Muscle of leg (tissue), 3 donors: ENCODE measurements at regions not wholly inside any gene's neighbourhood (a gene's known extent, or its start where the extent isn't known, plus 50 kb on each side); places are given as distances from the start of the nearest gene placed in this dataset.

Experiments used
- DNase-seq: peaks from one replicate; pipeline ENCODE4 v3.0.0; 2013
- H3K27ac ChIP-seq: one replicate; pipeline ENCODE4 v1.5.1; 2013; ENCODE audit warnings: mild to moderate bottlenecking, low read length, control low read depth
- H3K27me3 ChIP-seq: one replicate; pipeline ENCODE4 v1.6.1; 2013; ENCODE audit warnings: low read length; ENCODE audit not compliant: control insufficient read depth, insufficient read depth
- H3K36me3 ChIP-seq: one replicate; pipeline ENCODE4 v1.6.1; 2013; ENCODE audit warnings: low read length; ENCODE audit not compliant: control insufficient read depth, insufficient read depth
- H3K4me1 ChIP-seq: one replicate; pipeline ENCODE4 v1.6.1; 2013; ENCODE audit warnings: low read length; ENCODE audit not compliant: control insufficient read depth, insufficient read depth
- H3K4me3 ChIP-seq: one replicate; pipeline ENCODE4 v1.5.1; 2013; ENCODE audit warnings: low read length, control low read depth
- H3K9me3 ChIP-seq: replicated peaks from 2 replicates; pipeline ENCODE4 v1.6.1; 2013; ENCODE audit warnings: low read depth, low read length; ENCODE audit not compliant: control insufficient read depth
- WGBS: methylation state at CpG from one replicate; pipeline ENCODE4 v1.1.5; 2013; ENCODE audit warnings: missing lambda C conversion rate; ENCODE audit not compliant: insufficient coverage; 5-methylcytosine and 5-hydroxymethylcytosine counted together

DNA sequence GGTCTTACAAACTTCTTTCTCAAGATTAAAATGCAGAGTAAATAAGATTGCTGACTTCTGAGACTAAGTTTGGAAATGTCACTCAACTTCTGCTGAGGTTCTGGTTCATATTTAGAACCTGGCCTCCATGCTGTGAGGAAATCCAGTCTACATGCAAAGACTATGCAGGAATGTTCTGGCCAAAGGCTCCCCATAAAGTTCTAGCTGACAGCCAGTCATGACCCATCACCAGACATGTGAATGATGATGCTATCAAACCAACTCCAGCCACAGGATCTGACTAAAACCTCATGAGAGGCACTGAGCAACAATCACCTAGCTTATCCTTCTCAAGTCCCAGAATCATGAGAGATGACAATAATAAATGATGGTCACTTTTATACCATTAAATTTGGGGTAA, 935.1 kb upstream of the MAP3K7 start:
- Histone ChIP-seq H3K4me3 (no peak overlapping the region), H3K36me3 (no peaks in the 10 kb centered on the region), H3K4me1 (no peaks in the 10 kb centered on the region), H3K27ac (no peak overlapping the region), H3K27me3 (no peaks in the 10 kb centered on the region), H3K9me3 (no peaks in the 10 kb centered on the region)
- DNase-seq = no peak

DNA sequence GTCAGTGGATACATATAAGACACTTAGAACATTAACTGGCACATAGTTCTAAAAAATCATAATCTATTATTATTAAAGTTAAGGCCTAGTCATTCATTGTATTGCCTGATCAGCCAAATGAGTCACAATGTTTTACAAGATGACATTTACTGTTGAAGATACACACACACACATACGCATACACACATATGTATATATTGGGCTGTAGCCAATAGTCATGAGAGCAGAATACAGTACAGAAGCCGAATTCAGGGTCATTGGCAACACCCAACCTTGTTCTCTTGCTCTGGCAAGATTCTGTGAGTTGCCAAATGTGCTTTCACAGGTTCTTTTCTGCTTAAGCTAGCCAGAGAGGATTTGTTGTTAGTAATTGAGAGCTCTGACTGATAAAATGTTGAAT, 922.8 kb upstream of the MAP3K7 start:
- 67% methylated on average over 1 of the region's 2 CpGs for WGBS

DNA sequence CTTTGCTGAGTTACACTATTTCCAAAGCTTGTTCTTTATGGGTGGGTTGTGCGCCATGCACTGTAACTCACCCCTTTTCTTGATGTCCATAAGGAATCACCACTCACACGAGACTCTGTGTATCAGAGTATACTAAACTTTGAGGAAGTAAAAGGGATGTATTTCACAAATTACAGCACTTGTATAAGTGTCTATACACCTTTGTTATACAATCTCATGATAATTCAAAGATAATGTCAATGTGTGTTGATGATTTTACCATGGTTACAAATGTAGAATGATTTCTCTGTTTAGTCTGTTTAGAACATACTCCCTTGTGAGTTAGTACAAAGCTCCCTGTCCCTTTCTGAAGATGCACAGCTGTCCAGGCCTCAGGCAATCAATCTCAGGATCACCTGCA, 922.2 kb upstream of the MAP3K7 start:
- Histone ChIP-seq H3K4me1 (no peaks in the 10 kb centered on the region), H3K9me3 (no peaks in the 10 kb centered on the region), H3K27ac (no peak overlapping the region), H3K36me3 (no peaks in the 10 kb centered on the region), H3K27me3 (no peaks in the 10 kb centered on the region), H3K4me3 (no peak overlapping the region)
- no peak for DNase-seq
- WGBS = no CpG with 5 or more reads among the region's 2 CpGs

More for the DNA sequence above, 922.8 kb upstream of the MAP3K7 start:
- H3K4me3 ChIP-seq = no peak overlapping the region
- no peaks in the 10 kb centered on the region for H3K27me3 ChIP-seq
- no peaks in the 10 kb centered on the region for H3K4me1 ChIP-seq
- DNase-seq = no peak
- no peak overlapping the region for H3K27ac ChIP-seq
- no peaks in the 10 kb centered on the region for H3K9me3 ChIP-seq
- H3K36me3 ChIP-seq = no peaks in the 10 kb centered on the region

DNA sequence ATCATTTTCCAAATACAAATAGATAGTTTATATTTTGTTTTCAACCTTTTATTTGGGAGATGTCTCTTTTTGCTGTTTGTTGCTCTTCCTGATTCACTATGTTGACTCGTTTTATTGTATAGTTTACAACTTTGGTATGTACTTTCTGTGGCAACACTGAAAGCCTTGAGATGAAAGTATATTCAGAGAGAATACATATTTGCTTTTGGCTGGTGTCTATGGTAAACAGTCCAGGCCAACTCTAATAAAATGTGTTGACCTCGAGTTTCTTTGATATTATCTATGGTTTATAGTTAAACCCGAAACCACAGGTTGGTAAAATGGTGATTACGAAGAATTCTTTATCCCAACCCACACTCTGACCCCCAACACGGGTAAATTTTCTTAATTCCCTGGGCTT, 919.6 kb upstream of the MAP3K7 start:
- H3K27ac ChIP-seq = no peak overlapping the region

DNA sequence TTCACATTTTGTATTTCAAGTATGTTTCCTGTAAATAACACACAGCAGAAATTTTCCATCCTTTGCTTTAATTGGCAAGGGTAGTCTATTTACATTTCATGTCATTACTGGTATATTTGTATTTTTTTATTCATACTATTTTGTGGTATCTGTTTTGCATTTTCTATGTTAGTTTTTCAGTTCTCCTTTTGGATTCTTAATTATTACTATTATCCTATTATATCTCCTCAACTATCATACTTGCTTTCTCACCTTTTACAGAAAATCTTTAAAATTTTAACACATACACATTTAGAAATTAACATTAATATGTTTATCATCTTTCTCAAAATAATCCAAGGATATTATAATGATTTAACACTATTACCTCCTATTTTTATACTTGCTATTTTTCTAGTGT, 918.3 kb upstream of the MAP3K7 start:
- Histone ChIP-seq H3K36me3 (no peaks in the 10 kb centered on the region), H3K4me1 (no peaks in the 10 kb centered on the region), H3K27me3 (no peaks in the 10 kb centered on the region), H3K27ac (no peak overlapping the region), H3K9me3 (no peaks in the 10 kb centered on the region), H3K4me3 (no peak overlapping the region)
- DNase-seq = no peak

More for the DNA sequence above, 919.6 kb upstream of the MAP3K7 start:
- H3K4me3 ChIP-seq = no peak overlapping the region
- H3K36me3 ChIP-seq = no peaks in the 10 kb centered on the region
- H3K4me1 ChIP-seq = no peaks in the 10 kb centered on the region
- WGBS = no CpG with 5 or more reads among the region's 5 CpGs
- no peak for DNase-seq
- no peaks in the 10 kb centered on the region for H3K9me3 ChIP-seq
- no peaks in the 10 kb centered on the region for H3K27me3 ChIP-seq

DNA sequence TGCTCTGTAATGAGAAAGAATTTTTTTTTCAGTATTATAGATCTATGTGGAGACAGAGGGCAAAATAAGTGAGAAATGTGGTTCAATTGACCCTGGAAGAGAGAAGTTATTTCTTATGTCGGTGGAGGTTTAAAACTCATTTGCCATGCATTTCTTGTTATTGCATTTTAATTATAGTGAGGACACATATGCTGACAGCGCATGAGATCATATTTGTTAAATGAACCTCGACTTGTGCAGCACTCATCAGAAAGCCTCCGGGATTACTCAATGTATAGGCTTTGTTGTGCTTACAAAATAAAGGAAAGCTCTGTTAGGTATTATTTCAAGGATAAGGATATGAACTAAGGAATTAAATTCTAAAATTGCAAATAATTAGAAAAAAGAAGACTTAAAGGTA, 915.1 kb upstream of the MAP3K7 start:
- no peak for DNase-seq
- H3K36me3 ChIP-seq = no peaks in the 10 kb centered on the region
- H3K4me1 ChIP-seq = no peaks in the 10 kb centered on the region
- no peaks in the 10 kb centered on the region for H3K27me3 ChIP-seq
- H3K9me3 ChIP-seq = no peaks in the 10 kb centered on the region
- H3K4me3 ChIP-seq = no peak overlapping the region
- H3K27ac ChIP-seq = no peak overlapping the region
- WGBS = 57% methylated on average over 4 of the region's 4 CpGs

DNA sequence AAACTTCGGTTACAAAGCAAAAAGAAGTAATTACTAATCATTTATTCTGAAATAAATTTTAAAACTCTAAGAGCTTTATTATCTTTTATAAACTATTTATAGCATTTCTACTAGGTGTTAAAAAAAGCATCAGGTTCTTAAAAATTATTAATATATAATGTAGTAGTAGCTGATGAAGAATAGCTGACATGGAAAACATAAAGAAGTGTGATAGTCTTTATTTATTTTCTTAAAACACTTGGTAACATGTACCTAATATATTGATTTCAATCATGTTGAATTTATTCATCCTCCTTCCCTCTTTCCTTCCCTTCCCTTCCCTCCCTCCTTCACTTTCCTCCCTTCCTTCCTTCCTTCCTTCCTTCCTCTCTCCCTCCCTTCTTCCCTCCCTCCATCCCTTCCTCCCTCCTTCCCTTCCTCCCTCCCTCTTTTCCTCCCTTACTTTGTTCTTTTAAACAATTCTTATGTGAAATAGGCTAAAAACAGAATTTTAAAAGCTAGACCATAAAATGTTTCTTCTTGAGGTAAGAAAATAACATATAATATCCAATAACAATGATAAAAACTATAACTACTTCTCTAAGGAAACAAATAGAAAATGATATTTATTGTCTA, 913.9 kb upstream of the MAP3K7 start:
- no CpG with 5 or more reads among the region's 1 CpG for WGBS
- no peaks in the 10 kb centered on the region for H3K36me3 ChIP-seq
- no peak overlapping the region for H3K27ac ChIP-seq
- H3K27me3 ChIP-seq = no peaks in the 10 kb centered on the region
- H3K9me3 ChIP-seq = no peaks in the 10 kb centered on the region
- no peaks in the 10 kb centered on the region for H3K4me1 ChIP-seq
- DNase-seq = no peak
- H3K4me3 ChIP-seq = no peak overlapping the region

DNA sequence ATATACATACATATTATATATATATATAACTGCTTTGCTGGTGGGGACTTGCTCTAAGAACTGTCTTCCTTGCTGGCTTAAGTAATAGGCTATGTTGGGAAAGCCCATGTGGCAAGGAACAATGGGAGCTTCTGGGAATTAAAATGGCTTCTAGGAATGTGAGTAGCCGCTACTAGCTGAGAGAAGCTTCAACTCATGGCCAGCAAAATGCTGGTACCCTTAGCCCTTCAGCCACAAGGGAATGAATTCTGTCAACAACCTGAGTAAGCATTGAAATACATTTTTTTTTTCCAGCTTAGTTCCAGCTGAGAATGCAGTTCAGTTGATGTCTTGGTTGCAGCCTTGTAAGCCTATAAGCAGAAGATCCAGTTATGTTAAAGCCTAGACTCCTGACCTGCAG, 911.7 kb upstream of the MAP3K7 start:
- H3K9me3 ChIP-seq = no peaks in the 10 kb centered on the region
- no peak overlapping the region for H3K4me3 ChIP-seq
- DNase-seq = no peak
- no CpG with 5 or more reads among the region's 1 CpG for WGBS
- H3K27ac ChIP-seq = no peak overlapping the region
- H3K27me3 ChIP-seq = no peaks in the 10 kb centered on the region
- H3K36me3 ChIP-seq = no peaks in the 10 kb centered on the region
- H3K4me1 ChIP-seq = no peaks in the 10 kb centered on the region

DNA sequence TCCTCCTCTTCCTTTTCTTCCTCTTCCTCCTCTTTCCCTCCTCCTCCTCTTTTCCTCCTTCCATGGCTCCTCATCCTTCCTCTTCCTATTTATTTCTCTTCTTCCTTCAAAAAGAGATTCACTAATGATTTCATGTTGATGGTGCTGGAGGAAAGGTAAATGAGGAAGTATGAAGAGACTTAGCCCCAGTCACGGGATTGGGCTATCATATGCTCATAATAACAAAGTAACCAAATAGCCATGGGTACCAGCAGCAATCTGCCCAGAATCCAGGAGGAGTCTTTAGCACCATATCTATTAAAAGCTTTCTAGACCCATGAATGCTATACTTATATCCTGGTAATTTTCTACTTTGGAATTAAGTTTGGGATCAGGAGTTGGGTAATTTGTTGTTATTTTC, 910.9 kb upstream of the MAP3K7 start:
- Histone ChIP-seq H3K4me1 (no peaks in the 10 kb centered on the region), H3K9me3 (no peaks in the 10 kb centered on the region), H3K4me3 (no peak overlapping the region), H3K27ac (no peak overlapping the region), H3K36me3 (no peaks in the 10 kb centered on the region), H3K27me3 (no peaks in the 10 kb centered on the region)
- no peak for DNase-seq
- no CpG with 5 or more reads among the region's 1 CpG for WGBS

DNA sequence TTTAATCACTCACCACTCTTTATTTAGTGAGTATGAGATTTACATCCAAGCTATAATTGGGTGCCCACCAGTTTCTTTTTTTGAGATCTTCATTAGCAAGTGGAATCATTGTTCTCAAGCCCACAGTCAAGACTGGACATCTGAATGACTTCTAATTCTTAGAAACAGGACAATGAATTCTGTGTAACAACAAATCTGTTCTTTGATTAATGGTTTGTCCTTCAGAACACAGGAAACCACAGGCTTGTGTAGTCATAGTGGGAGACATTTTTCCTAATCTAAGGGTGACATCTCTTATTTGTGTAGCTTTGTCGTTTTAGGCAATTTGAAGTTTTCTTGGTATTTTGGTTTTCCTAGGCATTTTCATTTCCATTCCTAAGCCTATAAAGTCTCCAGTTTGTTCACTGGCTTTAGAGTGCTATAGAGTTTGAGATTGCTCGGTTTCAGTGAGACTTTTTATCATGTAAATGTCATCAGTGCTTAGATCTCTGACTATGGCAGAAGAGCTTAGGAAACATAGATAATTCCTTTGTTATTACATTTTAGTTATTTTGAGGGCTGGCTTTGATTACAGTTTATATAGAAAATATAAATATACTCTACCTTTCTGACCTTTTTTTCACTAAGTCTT, 903.9 kb upstream of the MAP3K7 start:
- Histone ChIP-seq H3K4me3 (no peak overlapping the region), H3K27me3 (no peaks in the 10 kb centered on the region), H3K9me3 (no peaks in the 10 kb centered on the region), H3K36me3 (no peaks in the 10 kb centered on the region), H3K27ac (no peak overlapping the region), H3K4me1 (no peaks in the 10 kb centered on the region)
- DNase-seq = no peak
- WGBS = no CpG with 5 or more reads among the region's 2 CpGs
